ENCODE measurements at regions not wholly inside any gene's neighbourhood (a gene's known extent, or its start where the extent isn't known, plus 50 kb on each side); places are given as distances from the start of the nearest gene placed in this dataset.

DNA sequence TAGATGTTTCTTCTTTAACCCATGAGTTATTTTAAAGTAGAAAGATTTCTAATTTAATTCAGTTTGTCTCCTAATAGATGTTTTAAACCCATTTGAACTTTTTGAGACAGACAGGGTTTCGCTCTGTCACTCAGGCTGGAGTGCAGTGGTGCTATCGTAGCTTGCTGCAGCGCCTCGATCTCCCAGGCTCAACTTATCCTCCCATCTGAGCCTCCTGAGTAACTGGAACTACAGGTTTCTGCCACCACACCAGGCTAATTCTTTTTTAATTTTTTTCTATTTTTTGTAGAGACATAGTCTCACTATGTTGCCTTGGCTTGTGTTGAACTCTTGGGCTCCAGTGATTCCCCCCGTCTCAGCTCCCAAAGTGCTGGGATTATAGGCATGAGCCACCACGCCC is 53.0 kb upstream of the RAB18 start:
- TF ChIP-seq POLR2AphosphoS5 (IDR thresholded peaks at IDR 0.05; ENCODE audit: low read depth) (no peak), SPI1 (IDR thresholded peaks at IDR 0.05; ENCODE audit: borderline replicate concordance, low read depth) (no peak), GABPA (IDR thresholded peaks at IDR 0.05; ENCODE audit: low read depth) (no peak)
- TF ChIP-seq, protein P1, sequence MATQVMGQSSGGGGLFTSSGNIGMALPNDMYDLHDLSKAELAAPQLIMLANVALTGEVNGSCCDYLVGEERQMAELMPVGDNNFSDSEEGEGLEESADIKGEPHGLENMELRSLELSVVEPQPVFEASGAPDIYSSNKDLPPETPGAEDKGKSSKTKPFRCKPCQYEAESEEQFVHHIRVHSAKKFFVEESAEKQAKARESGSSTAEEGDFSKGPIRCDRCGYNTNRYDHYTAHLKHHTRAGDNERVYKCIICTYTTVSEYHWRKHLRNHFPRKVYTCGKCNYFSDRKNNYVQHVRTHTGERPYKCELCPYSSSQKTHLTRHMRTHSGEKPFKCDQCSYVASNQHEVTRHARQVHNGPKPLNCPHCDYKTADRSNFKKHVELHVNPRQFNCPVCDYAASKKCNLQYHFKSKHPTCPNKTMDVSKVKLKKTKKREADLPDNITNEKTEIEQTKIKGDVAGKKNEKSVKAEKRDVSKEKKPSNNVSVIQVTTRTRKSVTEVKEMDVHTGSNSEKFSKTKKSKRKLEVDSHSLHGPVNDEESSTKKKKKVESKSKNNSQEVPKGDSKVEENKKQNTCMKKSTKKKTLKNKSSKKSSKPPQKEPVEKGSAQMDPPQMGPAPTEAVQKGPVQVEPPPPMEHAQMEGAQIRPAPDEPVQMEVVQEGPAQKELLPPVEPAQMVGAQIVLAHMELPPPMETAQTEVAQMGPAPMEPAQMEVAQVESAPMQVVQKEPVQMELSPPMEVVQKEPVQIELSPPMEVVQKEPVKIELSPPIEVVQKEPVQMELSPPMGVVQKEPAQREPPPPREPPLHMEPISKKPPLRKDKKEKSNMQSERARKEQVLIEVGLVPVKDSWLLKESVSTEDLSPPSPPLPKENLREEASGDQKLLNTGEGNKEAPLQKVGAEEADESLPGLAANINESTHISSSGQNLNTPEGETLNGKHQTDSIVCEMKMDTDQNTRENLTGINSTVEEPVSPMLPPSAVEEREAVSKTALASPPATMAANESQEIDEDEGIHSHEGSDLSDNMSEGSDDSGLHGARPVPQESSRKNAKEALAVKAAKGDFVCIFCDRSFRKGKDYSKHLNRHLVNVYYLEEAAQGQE (IDR thresholded peaks at IDR 0.05; ENCODE audit: insufficient replicate concordance, low read depth): no peak
- TF ChIP-seq, protein P2, sequence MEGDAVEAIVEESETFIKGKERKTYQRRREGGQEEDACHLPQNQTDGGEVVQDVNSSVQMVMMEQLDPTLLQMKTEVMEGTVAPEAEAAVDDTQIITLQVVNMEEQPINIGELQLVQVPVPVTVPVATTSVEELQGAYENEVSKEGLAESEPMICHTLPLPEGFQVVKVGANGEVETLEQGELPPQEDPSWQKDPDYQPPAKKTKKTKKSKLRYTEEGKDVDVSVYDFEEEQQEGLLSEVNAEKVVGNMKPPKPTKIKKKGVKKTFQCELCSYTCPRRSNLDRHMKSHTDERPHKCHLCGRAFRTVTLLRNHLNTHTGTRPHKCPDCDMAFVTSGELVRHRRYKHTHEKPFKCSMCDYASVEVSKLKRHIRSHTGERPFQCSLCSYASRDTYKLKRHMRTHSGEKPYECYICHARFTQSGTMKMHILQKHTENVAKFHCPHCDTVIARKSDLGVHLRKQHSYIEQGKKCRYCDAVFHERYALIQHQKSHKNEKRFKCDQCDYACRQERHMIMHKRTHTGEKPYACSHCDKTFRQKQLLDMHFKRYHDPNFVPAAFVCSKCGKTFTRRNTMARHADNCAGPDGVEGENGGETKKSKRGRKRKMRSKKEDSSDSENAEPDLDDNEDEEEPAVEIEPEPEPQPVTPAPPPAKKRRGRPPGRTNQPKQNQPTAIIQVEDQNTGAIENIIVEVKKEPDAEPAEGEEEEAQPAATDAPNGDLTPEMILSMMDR (IDR thresholded peaks at IDR 0.05; ENCODE audit: insufficient read depth, low read length): no peak
- Histone ChIP-seq H3K27me3 (ENCODE audit: insufficient read depth, poor library complexity, severe bottlenecking) (no peaks in the 10 kb centered on the region), H3K4me3 (replicated peaks; ENCODE audit: insufficient read depth, low read length) (no peak overlapping the region), H3K27ac (replicated peaks) (no peak overlapping the region)
- no peak for DNase-seq (ENCODE audit: low read depth in 1 of 2, low spot score in 1 of 2)

DNA sequence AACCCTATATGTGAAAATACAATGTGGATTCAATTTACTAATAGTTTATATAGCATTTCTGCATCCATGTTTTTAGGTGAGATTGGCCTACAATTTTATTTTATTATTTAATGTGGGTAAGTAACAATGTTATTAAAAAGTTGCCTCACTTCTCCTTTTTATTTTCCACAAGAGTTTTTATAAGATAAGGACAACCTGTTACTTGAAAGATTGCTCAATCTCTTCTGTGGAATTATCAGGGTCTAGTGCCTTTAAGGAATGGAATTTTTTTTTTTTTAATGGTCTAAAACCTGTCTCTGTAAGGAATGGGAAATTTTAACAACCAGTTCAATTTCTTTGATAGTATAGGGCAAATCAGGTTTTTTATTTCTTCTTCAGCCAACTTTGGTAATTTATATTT is 53.9 kb upstream of the RAB18 start:
- TF ChIP-seq GABPA (IDR thresholded peaks at IDR 0.05; ENCODE audit: low read depth) (no peak), SPI1 (IDR thresholded peaks at IDR 0.05; ENCODE audit: borderline replicate concordance, low read depth) (peak; percentile 49; the same call in 1 of the 2 replicates)
- TF ChIP-seq, protein P1 (IDR thresholded peaks at IDR 0.05; ENCODE audit: insufficient replicate concordance, low read depth): no peak
- no peaks in the 10 kb centered on the region for H3K27me3 ChIP-seq (ENCODE audit: insufficient read depth, poor library complexity, severe bottlenecking)
- H3K4me3 ChIP-seq (replicated peaks; ENCODE audit: insufficient read depth, low read length): no peak overlapping the region
- no peak for DNase-seq (ENCODE audit: low read depth in 1 of 2, low spot score in 1 of 2)
- no peak overlapping the region for H3K27ac ChIP-seq (replicated peaks)

DNA sequence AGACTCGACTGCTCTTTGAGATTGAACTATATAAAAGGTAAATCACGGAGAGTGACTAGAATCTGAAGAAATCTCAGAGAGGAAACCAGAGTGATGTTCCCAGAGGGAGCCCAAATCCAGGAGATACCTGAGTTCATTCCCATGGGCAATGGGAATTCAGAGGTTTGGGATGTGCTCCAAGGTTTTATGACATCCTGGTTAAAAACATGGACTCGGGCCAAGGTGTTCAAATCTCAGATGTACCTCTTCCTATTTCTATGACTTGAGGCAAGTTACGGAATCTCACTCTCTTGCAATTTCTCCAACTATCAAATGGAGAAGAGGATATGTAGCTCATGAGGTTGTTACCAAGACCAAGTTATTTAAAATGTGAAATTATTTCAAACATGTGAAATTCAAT is 54.5 kb upstream of the RAB18 start:
- H3K27me3 ChIP-seq (ENCODE audit: insufficient read depth, poor library complexity, severe bottlenecking): no peaks in the 10 kb centered on the region
- H3K4me3 ChIP-seq (replicated peaks; ENCODE audit: insufficient read depth, low read length): no peak overlapping the region
- DNase-seq (ENCODE audit: low read depth in 1 of 2, low spot score in 1 of 2): no peak
- peak overlapping the region; percentile 55; the same call in 1 of the 2 replicates for H3K27ac ChIP-seq (replicated peaks)
- TF ChIP-seq, protein P1 (IDR thresholded peaks at IDR 0.05; ENCODE audit: insufficient replicate concordance, low read depth): no peak
- TF ChIP-seq GABPA (IDR thresholded peaks at IDR 0.05; ENCODE audit: low read depth): no peak
- TF ChIP-seq, protein P2 (IDR thresholded peaks at IDR 0.05; ENCODE audit: insufficient read depth, low read length): no peak
- no peak for TF ChIP-seq SPI1 (IDR thresholded peaks at IDR 0.05; ENCODE audit: borderline replicate concordance, low read depth)
- TF ChIP-seq POLR2AphosphoS5 (IDR thresholded peaks at IDR 0.05; ENCODE audit: low read depth): no peak
